HT-29 (cell line): ENCODE measurements at regions not wholly inside any gene's neighbourhood (a gene's known extent, or its start where the extent isn't known, plus 50 kb on each side); places are given as distances from the start of the nearest gene placed in this dataset.
A peak's percentile ranks its signal among the peaks of the same experiment; 100 is the strongest.
"Not testable (repeated sequence)": the region's sequence is repeated elsewhere in the genome, so short reads cannot be mapped to it uniquely, and the experiment has no call there.

Experiments used
- DNase-seq: peaks from one replicate; pipeline ENCODE4 v3.0.0-alpha.2; 2015; ENCODE audit warnings: low spot score

DNA sequence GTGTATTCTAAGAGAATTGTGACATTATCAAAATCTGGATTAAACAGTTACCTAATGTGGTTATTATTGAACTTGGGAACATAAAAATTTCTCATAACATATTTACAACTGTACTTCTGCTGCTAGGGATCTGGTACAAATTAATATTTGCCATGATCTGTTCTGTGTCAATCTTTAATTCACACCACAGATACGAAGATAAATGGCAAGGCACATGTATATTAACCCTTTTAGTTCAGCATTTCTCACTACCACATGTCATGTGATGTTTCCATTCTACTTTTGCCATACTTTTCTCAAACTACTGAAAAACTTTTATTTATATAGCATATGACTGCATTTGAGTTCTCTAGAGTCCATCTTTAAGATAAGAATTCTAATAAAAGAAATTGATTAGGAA lies 295.3 kb upstream of the DDX18 start:
- no peak for DNase-seq

DNA sequence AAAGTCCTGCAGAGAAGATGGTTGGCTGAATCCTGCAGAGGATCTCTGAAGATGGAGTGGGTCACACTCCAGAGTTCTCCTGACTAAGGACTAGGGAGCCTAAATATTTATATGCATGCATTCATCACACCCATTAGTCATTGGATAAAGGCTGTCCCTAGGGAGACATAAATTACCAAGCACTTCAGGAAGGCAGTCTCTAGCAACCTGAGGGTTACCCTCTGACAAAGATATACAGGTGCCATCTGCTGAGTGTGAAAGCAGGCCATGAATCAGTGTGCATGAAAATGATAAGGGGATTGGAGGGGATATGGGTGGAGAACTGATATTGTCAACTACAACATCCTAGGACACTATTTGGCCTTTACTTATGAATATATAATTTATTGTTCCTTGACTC lies 294.8 kb upstream of the DDX18 start:
- DNase-seq, result no peak

DNA sequence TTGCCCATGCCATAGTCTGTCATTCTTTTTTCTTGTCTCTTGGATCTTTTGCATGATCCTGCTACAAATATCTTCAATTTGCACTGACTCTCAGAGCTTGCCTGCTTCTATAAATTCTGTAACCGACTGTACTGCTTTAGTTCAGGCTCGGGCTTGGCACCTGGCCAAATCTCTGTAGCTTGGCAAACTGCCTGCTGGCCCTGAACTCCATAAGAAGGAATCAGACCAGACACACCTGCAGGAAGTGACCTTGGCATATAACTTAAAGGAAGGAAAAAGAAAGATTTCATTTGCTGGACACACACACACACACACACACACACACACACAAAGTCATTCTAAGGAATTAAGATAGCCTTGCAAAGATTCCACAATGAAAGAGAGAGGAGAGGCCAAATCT lies 291.2 kb upstream of the DDX18 start:
- peak; percentile 96 for DNase-seq

GRCh38 chr2:117523711-117524238 lies 290.7 kb upstream of the DDX18 start:
- no peak for DNase-seq

DNA sequence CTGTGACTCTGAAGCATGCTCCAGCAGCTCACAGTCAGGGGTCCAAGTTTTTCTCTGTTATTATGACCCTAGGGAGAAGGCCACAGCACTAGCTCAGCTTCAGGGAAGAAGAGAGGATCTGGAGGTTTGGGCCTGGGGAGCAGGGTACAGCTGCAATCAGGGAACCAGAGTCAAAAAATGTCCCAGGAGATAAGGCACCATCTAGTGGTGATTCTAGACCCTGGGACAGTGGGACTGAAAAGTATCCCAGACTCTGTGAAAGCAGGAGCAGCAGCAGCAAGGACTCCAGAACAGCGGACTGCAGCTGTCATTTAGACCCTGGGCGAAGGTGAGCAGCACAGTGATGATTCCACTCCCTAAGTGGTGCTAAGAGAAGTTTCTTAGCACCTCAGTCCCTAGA lies 278.4 kb upstream of the DDX18 start:
- peak; percentile 54 for DNase-seq

GRCh38 chr2:117537032-117537431 lies 277.5 kb upstream of the DDX18 start:
- DNase-seq, result no peak

DNA sequence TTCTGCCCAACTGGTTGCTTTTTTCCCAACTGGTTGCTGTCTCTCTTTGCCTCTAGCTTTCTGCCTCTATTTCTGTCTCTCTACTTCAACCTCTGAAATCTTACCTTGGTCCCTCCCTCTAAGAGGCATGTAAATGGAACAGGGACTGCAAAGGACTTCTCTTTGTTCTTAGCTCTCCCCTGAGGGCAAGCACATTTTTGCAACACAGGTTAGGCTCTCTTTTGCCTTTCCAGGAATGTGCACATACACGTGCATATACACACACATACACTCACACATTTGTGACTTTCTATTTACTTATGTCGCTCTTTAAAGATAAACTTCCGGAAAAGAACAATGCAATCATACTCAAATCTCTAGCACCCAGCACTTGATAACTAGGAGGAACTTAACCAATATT lies 262.6 kb upstream of the DDX18 start:
- DNase-seq, result no peak

GRCh38 chr2:117553448-117553847 lies 261.0 kb upstream of the DDX18 start:
- no peak for DNase-seq

- DNase-seq, result no peak
These were observed 258.5 kb upstream of the DDX18 start for GRCh38 chr2:117555965-117556364.

DNA sequence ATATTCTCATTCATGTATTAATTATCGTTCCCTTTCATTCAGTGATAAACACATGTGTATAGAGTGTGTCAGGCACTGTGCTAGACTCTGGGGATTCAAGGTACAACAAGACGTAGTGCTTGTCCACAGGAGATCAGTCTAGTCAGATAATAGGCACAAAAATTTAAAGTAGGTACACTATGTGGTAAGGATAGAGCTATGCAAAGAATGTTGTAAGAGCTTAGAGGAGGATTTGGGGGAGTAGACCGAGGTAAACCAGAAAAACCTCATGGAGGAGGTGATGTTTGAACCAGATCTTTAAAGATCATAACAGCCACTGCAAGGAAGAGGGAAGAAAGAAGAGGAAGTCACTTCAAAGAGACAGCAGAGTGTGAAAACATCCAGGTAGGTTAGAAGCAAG lies 256.9 kb upstream of the DDX18 start:
- no peak for DNase-seq

- no peak for DNase-seq
These were observed 251.8 kb upstream of the DDX18 start for GRCh38 chr2:117562654-117563053.

DNA sequence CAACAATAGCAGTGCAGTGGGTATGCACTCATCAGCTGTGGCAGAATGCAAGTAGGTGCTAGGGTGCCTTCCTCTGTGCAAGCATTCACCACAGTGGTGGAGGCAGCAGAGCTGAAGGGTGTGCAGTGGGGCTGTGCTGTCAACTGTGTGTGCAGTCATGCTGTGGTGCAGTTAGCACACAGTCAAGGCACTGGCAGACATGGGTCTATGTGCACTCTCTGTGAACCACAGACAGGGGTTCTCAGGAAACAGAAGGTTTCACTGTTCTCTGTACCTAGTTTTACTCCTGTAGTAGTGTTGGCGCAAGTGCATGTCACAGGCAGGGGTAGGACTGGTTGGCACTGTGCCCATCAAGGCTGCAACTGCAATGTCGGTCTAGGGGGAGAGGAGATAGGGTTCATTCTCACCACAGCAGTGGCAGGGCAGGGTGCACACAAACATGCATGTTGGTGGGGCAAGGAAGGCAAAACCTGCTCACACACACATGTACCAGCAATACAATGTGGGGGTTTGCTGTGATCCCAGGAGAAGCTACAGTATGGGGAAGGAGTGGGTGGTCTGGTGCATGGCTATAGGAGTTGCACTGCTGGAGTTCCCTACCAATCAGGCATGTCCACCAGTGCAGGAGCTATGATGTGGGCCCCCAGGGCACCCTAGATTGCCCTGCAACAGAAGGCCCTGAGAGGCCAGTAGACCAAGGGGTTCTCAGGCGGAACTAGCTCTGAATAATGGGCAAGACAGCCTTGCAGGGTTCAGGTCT lies 242.7 kb upstream of the DDX18 start:
- DNase-seq, result no peak

DNA sequence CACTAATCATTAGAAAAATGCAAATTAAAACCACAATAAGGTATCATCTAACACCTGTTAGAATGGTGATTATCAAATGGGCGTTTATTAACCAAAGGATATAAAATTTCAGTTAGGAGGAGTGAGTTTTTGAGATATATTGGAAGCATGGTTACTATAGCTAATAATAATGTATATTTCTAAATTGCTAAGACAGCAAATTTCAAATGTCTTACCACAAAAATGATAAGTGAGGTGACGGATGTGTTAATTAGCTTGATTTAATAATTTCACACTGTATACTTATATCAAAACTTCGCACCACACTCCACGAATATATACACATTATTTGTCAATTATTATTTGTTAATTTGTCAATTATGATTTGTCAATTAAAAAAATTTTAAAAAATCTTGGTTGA lies 227.2 kb upstream of the DDX18 start:
- no peak for DNase-seq

DNA sequence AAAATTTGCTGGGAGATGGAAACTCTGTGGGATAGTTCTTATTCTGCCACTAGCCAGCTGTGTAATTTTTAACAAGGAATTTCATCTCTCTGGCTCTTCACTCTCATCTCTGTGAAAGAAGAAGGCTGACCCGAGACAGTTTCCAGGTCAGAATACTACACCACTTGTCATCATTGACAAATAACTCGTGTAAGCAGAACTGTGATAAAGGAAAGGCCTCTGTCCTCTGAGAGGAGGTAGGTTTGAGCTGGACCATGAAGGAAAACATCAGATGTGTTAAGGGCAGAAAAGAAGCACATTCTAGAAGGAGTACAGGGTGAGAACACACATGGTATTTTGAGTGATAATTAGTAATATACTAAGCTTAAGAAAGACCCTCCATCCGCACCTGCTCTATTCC lies 211.4 kb upstream of the DDX18 start:
- no peak for DNase-seq

- no peak for DNase-seq
These were observed 210.9 kb upstream of the DDX18 start for GRCh38 chr2:117603567-117603966.

GRCh38 chr2:117607202-117607601 lies 207.3 kb upstream of the DDX18 start:
- DNase-seq, result no peak

DNA sequence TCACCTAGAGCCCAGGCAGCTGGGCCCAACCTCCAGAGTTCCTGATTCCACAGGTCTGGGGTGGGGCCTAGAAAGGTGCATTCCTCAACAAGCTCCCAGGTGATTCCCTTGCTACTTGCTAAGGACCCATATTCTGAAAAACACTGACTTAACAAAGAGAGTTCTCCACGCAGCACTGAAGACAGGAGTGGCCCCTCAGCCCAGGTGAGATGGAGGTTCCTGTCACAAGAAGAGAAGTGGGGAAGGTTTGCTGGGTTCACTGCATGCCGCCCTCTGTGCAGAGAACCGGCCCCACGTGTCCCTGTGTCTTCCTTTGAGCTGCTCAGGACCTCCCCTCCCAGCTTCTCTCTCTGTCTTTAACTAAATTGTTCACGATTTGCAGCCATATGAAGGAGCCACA lies 201.4 kb upstream of the DDX18 start:
- no peak for DNase-seq

DNA sequence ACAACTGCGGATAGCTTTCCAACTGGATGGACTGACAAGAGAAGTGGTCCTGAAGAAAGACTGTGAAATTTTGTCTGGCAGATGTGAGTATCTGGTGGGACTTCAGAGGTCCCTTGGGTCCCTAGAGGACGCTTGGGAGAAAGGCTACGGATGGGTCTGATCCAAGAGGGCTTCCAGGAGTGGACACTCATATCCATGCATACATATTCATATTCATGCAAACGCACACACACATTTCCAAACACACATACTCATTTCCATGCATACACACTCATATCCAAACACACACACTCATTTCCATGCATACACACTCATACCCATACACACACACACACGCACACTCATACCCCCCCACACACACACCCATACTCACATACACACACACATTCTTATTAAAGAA lies 200.2 kb upstream of the DDX18 start:
- no peak for DNase-seq

DNA sequence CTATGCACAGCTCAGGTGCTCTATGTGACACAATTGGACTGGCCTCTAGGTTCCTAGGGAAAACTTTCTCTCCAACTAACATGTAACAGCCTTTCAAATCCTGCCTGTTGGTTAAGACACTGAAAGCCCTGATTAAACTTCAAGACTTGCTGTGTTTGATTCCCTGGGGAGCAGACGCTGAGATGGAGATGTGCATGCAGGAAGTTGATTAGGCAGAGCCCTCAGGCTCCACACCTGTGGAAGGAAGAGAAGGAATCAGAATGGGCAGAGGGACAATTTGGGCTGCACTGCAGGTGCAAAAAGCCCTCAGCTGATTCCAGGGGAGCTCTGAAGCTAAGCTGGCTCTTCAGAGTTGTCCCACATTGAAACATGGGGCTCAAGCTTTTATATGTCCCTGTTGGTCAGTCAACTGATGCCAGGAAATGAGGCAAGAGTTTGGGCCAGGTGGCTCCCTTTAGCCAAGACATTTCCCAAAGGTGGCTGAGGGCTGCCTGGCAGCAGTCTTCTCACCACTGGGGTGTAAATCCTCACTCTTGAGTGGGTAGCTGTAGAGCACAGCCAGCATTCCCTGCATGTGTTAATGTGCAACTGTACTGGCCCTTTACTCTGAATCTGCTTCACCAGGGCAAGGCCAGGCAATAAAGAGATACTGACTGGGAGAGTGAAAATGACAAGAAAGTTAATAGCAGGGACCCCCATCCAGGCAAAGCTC lies 199.5 kb upstream of the DDX18 start:
- DNase-seq, result no peak

DNA sequence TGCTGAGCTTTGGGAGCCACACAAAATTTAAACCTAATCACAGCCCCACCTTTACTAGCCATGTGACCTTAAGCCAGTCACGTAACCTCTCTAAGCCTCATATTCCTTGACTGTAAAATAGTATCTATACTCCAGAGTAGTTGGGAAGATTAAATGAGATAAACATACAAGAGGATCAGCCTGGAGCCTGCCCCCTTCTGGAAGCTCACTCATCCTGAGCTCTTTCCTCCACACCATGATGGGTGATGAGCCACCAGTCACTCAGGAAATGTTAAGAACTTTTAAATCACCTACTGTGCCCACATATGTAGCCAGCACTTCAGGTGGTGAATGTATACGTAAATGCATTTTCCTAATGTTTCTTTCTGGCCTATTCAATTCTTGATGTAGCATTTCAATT lies 195.9 kb upstream of the DDX18 start:
- no peak for DNase-seq

- no peak for DNase-seq
These were observed 193.2 kb upstream of the DDX18 start for GRCh38 chr2:117621326-117621725.

DNA sequence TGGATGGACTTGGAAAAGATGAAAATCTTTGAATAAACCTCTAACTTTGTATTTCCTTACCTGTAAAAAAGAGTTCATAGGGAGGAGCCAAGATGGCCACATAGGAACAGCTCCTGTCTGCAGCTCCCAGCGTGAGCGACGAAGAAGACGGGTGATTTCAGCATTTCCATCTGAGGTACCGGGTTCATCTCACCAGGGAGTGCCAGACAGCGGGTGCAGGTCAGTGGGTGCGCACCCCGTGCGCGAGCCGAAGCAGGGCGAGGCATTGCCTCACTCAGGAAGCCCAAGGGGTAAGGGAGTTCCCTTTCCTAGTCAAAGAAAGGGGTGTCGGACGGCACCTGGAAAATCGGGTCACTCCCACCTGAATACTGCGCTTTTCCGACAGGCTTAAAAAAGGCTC lies 191.3 kb upstream of the DDX18 start:
- DNase-seq, result not testable (repeated sequence)
